ENCODE measurements at regions not wholly inside any gene's neighbourhood (a gene's known extent, or its start where the extent isn't known, plus 50 kb on each side); places are given as distances from the start of the nearest gene placed in this dataset.

DNA sequence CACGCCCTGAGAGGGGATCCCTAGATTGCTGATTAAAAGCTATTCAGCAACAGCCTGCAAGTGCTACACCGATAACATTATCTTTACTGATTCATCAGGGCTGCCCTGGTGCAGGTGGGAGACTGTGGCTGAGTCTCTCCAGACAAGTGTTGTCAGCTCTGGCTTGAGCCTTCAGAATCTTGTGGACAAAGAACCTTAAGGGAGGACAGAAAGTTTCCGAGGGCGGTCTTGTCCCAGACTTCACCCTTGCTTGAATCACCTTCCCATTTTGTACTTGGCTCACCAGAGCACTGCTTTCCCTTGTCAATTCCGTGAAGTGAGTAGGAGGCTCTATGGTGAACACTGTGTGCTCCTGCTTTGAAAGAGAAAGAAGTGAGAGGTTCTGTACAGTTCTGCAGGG lies 88.6 kb upstream of the PCSK2 start:
- TF ChIP-seq POLR2A (IDR thresholded peaks at IDR 0.05; ENCODE audit: low read depth, low read length) = no peak
- TF ChIP-seq, protein P1, sequence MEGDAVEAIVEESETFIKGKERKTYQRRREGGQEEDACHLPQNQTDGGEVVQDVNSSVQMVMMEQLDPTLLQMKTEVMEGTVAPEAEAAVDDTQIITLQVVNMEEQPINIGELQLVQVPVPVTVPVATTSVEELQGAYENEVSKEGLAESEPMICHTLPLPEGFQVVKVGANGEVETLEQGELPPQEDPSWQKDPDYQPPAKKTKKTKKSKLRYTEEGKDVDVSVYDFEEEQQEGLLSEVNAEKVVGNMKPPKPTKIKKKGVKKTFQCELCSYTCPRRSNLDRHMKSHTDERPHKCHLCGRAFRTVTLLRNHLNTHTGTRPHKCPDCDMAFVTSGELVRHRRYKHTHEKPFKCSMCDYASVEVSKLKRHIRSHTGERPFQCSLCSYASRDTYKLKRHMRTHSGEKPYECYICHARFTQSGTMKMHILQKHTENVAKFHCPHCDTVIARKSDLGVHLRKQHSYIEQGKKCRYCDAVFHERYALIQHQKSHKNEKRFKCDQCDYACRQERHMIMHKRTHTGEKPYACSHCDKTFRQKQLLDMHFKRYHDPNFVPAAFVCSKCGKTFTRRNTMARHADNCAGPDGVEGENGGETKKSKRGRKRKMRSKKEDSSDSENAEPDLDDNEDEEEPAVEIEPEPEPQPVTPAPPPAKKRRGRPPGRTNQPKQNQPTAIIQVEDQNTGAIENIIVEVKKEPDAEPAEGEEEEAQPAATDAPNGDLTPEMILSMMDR (IDR thresholded peaks at IDR 0.05; ENCODE audit: extremely low read depth in 1 of 2, insufficient read depth in 1 of 2, low read depth in 1 of 2, low read length in 2 of 2) = no peak
- TF ChIP-seq EZH2 (IDR thresholded peaks at IDR 0.05; ENCODE audit: borderline replicate concordance, low read depth, low read length, severe bottlenecking) = no peak
- TF ChIP-seq, protein P2, sequence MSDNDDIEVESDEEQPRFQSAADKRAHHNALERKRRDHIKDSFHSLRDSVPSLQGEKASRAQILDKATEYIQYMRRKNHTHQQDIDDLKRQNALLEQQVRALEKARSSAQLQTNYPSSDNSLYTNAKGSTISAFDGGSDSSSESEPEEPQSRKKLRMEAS (IDR thresholded peaks at IDR 0.05; ENCODE audit: insufficient read depth, insufficient read length) = no peak
- TF ChIP-seq POLR2AphosphoS5 (IDR thresholded peaks at IDR 0.05; ENCODE audit: insufficient read depth, low read depth, low read length) = no peak
- TF ChIP-seq MYC (IDR thresholded peaks at IDR 0.05; ENCODE audit: low read depth, low read length) = no peak
- TF ChIP-seq JUN (IDR thresholded peaks at IDR 0.05; ENCODE audit: borderline replicate concordance, insufficient read depth, insufficient read length, low read depth) = no peak
